Kidney epithelial cell (primary cell): ENCODE measurements at regions not wholly inside any gene's neighbourhood (a gene's known extent, or its start where the extent isn't known, plus 50 kb on each side); places are given as distances from the start of the nearest gene placed in this dataset.

Experiments
- DNase-seq: peaks from one replicate; pipeline ENCODE4 v3.0.0-alpha.2; 2010; ENCODE audit warnings: low read depth
- H3K27me3 ChIP-seq: 2 replicates; pipeline ENCODE4 v1.6.0; 2011; ENCODE audit warnings: low read length; ENCODE audit not compliant: control insufficient read depth, insufficient read depth
- H3K36me3 ChIP-seq: 2 replicates; pipeline ENCODE4 v1.5.1; 2011; ENCODE audit warnings: low read length; ENCODE audit not compliant: control insufficient read depth, insufficient read depth
- H3K4me3 ChIP-seq: 2 replicates; pipeline ENCODE4 v1.5.1; 2011; ENCODE audit warnings: low read depth, mild to moderate bottlenecking, control low read depth, low read length
- CTCF ChIP-seq: IDR thresholded peaks from 2 replicates; pipeline ENCODE4 v1.5.1; 2011; ENCODE audit warnings: mild to moderate bottlenecking, moderate library complexity, low read length, control low read depth, inconsistent platforms; ENCODE audit not compliant: insufficient read depth, poor library complexity, severe bottlenecking

DNA sequence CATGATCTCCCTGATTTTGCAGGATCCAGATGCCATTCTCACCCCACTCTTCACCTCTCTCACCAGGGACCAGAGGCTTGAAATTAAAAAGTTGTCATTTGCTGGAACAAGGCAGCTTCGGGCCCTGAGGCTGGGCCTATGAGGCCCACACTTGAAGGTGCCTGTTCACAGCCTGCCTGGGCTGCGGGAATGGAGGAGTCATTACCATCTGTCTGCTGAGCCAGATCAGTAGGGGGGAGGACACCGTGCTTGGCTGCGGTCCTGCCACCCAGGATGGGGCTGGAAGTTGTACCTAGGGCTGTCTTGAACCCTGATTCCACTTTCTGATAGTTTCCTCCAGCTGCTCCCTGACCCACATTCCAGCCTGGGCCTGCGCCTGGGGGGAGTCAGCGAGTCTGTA is 208.3 kb upstream of the N4BP1 start:
- Histone ChIP-seq H3K27me3 (peaks cover 3% of the 10 kb centered on the region), H3K4me3 (no peak overlapping the region), H3K36me3 (no peaks in the 10 kb centered on the region)
- no peak for TF ChIP-seq CTCF
- no peak for DNase-seq

- Histone ChIP-seq H3K4me3 (no peak overlapping the region), H3K27me3 (peaks cover 3% of the 10 kb centered on the region), H3K36me3 (no peaks in the 10 kb centered on the region)
- DNase-seq, result no peak
- no peak for TF ChIP-seq CTCF
These were observed 207.1 kb upstream of the N4BP1 start for GRCh38 chr16:48817032-48817431.

DNA sequence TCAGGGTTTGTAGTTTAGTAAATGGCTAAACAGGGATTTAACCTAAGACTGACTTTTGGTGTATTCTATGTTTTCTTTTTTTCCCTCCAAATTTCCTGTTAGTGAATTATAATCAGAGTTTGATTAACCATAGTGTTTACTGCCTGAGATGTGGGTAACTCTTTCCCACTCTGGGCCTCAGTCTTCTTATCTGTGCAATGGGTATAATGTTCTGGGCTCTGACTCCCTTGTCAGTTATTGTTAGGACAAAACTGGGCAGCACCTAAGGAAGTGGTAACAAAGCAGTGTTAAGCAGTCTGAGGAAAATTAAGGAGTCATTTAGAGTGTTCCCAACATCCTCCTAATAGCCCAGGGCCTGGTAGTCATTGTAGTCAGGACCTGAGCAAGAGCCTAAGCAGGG is 206.4 kb upstream of the N4BP1 start:
- H3K27me3 ChIP-seq, result peaks cover 6% of the 10 kb centered on the region
- no peak overlapping the region for H3K4me3 ChIP-seq
- H3K36me3 ChIP-seq, result no peaks in the 10 kb centered on the region
- no peak for TF ChIP-seq CTCF
- DNase-seq, result no peak

DNA sequence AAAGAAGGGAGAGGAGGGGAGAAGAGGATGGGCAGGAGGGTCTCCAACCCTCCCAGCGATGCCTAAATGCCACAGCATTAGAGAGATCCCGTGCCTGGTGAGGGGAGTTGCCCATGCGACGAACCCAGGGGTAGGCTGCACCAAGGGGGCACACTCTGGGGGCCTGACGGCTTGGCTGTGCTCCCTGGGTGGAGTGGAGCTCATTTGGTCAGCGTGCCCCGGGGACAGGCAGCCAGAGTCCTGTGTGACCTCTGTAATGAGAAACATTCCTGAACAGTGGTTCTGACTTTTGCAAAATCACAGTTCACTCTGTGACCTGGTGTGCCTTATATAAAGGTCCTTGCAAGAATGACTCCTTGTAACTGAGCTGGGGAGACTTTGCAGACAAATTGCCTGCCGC is 205.0 kb upstream of the N4BP1 start:
- no peak for TF ChIP-seq CTCF
- Histone ChIP-seq H3K27me3 (peaks cover 20% of the 10 kb centered on the region), H3K4me3 (no peak overlapping the region), H3K36me3 (no peaks in the 10 kb centered on the region)
- DNase-seq, result no peak

GRCh38 chr16:48813485-48813884 is 203.5 kb upstream of the N4BP1 start:
- no peak for TF ChIP-seq CTCF
- H3K27me3 ChIP-seq, result peaks cover 24% of the 10 kb centered on the region
- no peak overlapping the region for H3K4me3 ChIP-seq
- DNase-seq, result no peak
- no peaks in the 10 kb centered on the region for H3K36me3 ChIP-seq

DNA sequence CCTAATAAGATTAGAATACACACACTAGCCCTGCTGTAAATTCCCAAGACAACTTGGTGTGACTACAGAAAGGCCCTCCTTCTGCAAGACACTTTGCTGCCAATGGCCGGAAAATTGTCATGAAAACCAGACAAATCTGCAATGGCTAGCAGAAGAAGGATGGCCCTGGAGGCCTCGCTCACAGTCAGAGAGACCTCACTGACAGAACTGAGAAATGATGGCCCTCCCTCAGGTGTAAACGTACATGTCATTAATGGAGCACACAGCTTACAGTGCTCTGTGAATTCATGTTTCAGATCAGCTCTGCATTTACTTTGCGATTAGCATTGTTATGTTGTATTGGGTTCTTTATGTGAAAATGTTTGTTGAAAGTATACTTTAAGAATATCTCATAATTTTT is 202.9 kb upstream of the N4BP1 start:
- Histone ChIP-seq H3K4me3 (no peak overlapping the region), H3K27me3 (peaks cover 24% of the 10 kb centered on the region), H3K36me3 (no peaks in the 10 kb centered on the region)
- TF ChIP-seq CTCF, result no peak
- DNase-seq, result no peak
